IMR-90 (cell line): ENCODE measurements at regions not wholly inside any gene's neighbourhood (a gene's known extent, or its start where the extent isn't known, plus 50 kb on each side); places are given as distances from the start of the nearest gene placed in this dataset.

Experiments used
- ATAC-seq: fragments of 200-7000 bp; cut with Tn5 transposase; 2 replicates; pipeline ENCODE4 v1.9.1; 2020; ENCODE audit warnings: low read depth, mild to moderate bottlenecking, moderate library complexity
- BruUV-seq: library from RNA; stranded (reverse); fragments of 400-500 nt; replicated peaks from 2 replicates; lab custom pipeline; 2021; lab: Mats Ljungman, UMichigan
- CTCF ChIA-PET: fragments of 300-600 bp; formaldehyde crosslinking; extraction: SDS; loops from one replicate; lab custom pipeline; 2021; ENCODE audit warnings: antibody characterized with exemption; lab: Yijun Ruan, JAX
- POLR2A ChIA-PET: fragments of 300-600 bp; sonication (Branson Sonifier 250); formaldehyde crosslinking; loops from one replicate; lab custom pipeline; 2022; ENCODE audit warnings: antibody characterized with exemption; ENCODE audit not compliant: unreplicated experiment; lab: Charles Lee
- DNase-seq: peaks from one replicate; pipeline ENCODE4 v3.0.0; 2013
- H2AFZ ChIP-seq: replicated peaks from 2 replicates; pipeline ENCODE3; 2013; ENCODE audit warnings: low read length, mild to moderate bottlenecking; ENCODE audit not compliant: poor library complexity
- H2AK5ac ChIP-seq: 2 replicates; pipeline ENCODE4 v1.6.1; 2013; ENCODE audit warnings: low read depth, low read length, inconsistent platforms
- H2AK9ac ChIP-seq: replicated peaks from 2 replicates; pipeline ENCODE3; 2013; ENCODE audit warnings: mild to moderate bottlenecking, low read depth, low read length, moderate library complexity; ENCODE audit not compliant: poor library complexity
- H2BK120ac ChIP-seq: 2 replicates; pipeline ENCODE4 v1.6.1; 2013; ENCODE audit warnings: low read depth, low read length, inconsistent platforms
- H2BK15ac ChIP-seq: 3 replicates; pipeline ENCODE4 v1.6.1; 2013; ENCODE audit warnings: low read depth, low read length, inconsistent platforms
- H2BK20ac ChIP-seq: 2 replicates; pipeline ENCODE4 v1.6.1; 2013; ENCODE audit warnings: low read depth, mild to moderate bottlenecking, inconsistent platforms, low read length, moderate library complexity
- H2BK5ac ChIP-seq: 2 replicates; pipeline ENCODE4 v1.6.1; 2013; ENCODE audit warnings: mild to moderate bottlenecking, low read depth, low read length, inconsistent platforms; ENCODE audit not compliant: poor library complexity, severe bottlenecking
- H3K14ac ChIP-seq: replicated peaks from 2 replicates; pipeline ENCODE4 v1.6.1; 2013; ENCODE audit warnings: low read depth, low read length, inconsistent platforms
- H3K18ac ChIP-seq: 2 replicates; pipeline ENCODE4 v1.6.1; 2013; ENCODE audit warnings: low read depth, low read length, control low read depth
- H3K23ac ChIP-seq: 2 replicates; pipeline ENCODE4 v1.6.1; 2013; ENCODE audit warnings: low read depth, low read length, inconsistent platforms
- H3K27ac ChIP-seq: 2 replicates; pipeline ENCODE4 v1.5.1; 2013; ENCODE audit warnings: mild to moderate bottlenecking, control low read depth, low read length; ENCODE audit not compliant: insufficient read depth
- H3K27me3 ChIP-seq: 2 replicates; pipeline ENCODE4 v1.6.1; 2013; ENCODE audit warnings: low read length; ENCODE audit not compliant: control insufficient read depth, insufficient read depth
- H3K36me3 ChIP-seq: 2 replicates; pipeline ENCODE4 v1.6.1; 2013; ENCODE audit warnings: low read length, mixed read lengths; ENCODE audit not compliant: control insufficient read depth, insufficient read depth
- H3K4ac ChIP-seq: 2 replicates; pipeline ENCODE4 v1.6.1; 2013; ENCODE audit warnings: low read depth, low read length, inconsistent platforms
- H3K4me1 ChIP-seq: 2 replicates; pipeline ENCODE4 v1.6.1; 2013; ENCODE audit warnings: low read length, mixed read lengths; ENCODE audit not compliant: control insufficient read depth, insufficient read depth
- H3K4me2 ChIP-seq: 2 replicates; pipeline ENCODE4 v1.6.1; 2013; ENCODE audit warnings: low read depth, mild to moderate bottlenecking, control low read depth, low read length, moderate library complexity
- H3K4me3 ChIP-seq: 2 replicates; pipeline ENCODE4 v1.5.1; 2013; ENCODE audit warnings: low read depth, mild to moderate bottlenecking, control low read depth, low read length, moderate library complexity; ENCODE audit not compliant: insufficient read depth
- H3K56ac ChIP-seq: 2 replicates; pipeline ENCODE4 v1.6.1; 2013; ENCODE audit warnings: low read length, inconsistent platforms; ENCODE audit not compliant: insufficient read depth; ENCODE audit errors: extremely low read depth
- H3K79me1 ChIP-seq, 2 experiments: 2 replicates each; pipeline ENCODE4 v1.6.1; 2013; ENCODE audit warnings: low read length in 2 of 2, inconsistent platforms in 1 of 2, low read depth in 1 of 2
- H3K9ac ChIP-seq: 2 replicates; pipeline ENCODE4 v1.6.1; 2013; ENCODE audit warnings: low read depth, low read length, control low read depth
- H3K9me1 ChIP-seq: 2 replicates; pipeline ENCODE4 v1.6.1; 2013; ENCODE audit warnings: low read length, inconsistent platforms; ENCODE audit not compliant: insufficient read depth
- H3K9me3 ChIP-seq: 2 replicates; pipeline ENCODE4 v1.6.1; 2013; ENCODE audit warnings: low read length; ENCODE audit not compliant: control insufficient read depth, insufficient read depth
- H4K20me1 ChIP-seq: 2 replicates; pipeline ENCODE4 v1.6.1; 2013; ENCODE audit warnings: low read length, inconsistent platforms; ENCODE audit not compliant: insufficient read depth
- H4K5ac ChIP-seq: 2 replicates; pipeline ENCODE4 v1.6.1; 2013; ENCODE audit warnings: mild to moderate bottlenecking, low read depth, low read length, control low read depth
- H4K8ac ChIP-seq, 2 experiments: 2 replicates each; pipeline ENCODE4 v1.6.1; 2013; ENCODE audit warnings: low read depth in 2 of 2, low read length in 2 of 2, control low read depth in 1 of 2, inconsistent platforms in 1 of 2
- H4K91ac ChIP-seq: 2 replicates; pipeline ENCODE4 v1.6.1; 2013; ENCODE audit warnings: low read depth, low read length, inconsistent platforms; ENCODE audit not compliant: insufficient read depth
- BHLHE40 ChIP-seq: fragments of 150-350 bp; IDR thresholded peaks from 2 replicates; pipeline ENCODE4 v1.6.1; 2016; ENCODE audit warnings: mild to moderate bottlenecking, low read depth, low read length
- CEBPB ChIP-seq: IDR thresholded peaks from 2 replicates; pipeline ENCODE4 v1.6.1; 2012; ENCODE audit warnings: low read depth, low read length, improper control_type of control experiment
- CHD1 ChIP-seq: IDR thresholded peaks from 2 replicates; pipeline ENCODE4 v1.6.1; 2012; ENCODE audit warnings: low read depth, low read length, improper control_type of control experiment
- FOS ChIP-seq: fragments of 150-350 bp; IDR thresholded peaks from 2 replicates; pipeline ENCODE4 v1.6.1; 2016; ENCODE audit warnings: low read depth, low read length
- MAFK ChIP-seq: IDR thresholded peaks from 2 replicates; pipeline ENCODE4 v1.6.1; 2012; ENCODE audit warnings: low read depth, low read length, improper control_type of control experiment
- MAZ ChIP-seq: IDR thresholded peaks from 2 replicates; pipeline ENCODE4 v1.6.1; 2012; ENCODE audit warnings: low read depth, mild to moderate bottlenecking, low read length, improper control_type of control experiment, moderate library complexity, borderline replicate concordance
- MXI1 ChIP-seq: IDR thresholded peaks from 2 replicates; pipeline ENCODE4 v1.6.1; 2012; ENCODE audit warnings: low read depth, mild to moderate bottlenecking, low read length, moderate library complexity, borderline replicate concordance
- NFE2L2 ChIP-seq: fragments of 150-350 bp; IDR thresholded peaks from 2 replicates; pipeline ENCODE4 v1.6.1; 2016; ENCODE audit warnings: low read depth, mild to moderate bottlenecking, low read length
- POLR2A ChIP-seq: IDR thresholded peaks from 2 replicates; pipeline ENCODE4 v1.6.1; 2012; ENCODE audit warnings: mild to moderate bottlenecking, low read depth, low read length
- RAD21 ChIP-seq: IDR thresholded peaks from 2 replicates; pipeline ENCODE4 v1.6.1; 2012; ENCODE audit warnings: low read length, improper control_type of control experiment
- RCOR1 ChIP-seq: IDR thresholded peaks from 2 replicates; pipeline ENCODE4 v1.6.1; 2012; ENCODE audit warnings: mild to moderate bottlenecking, low read length, improper control_type of control experiment; ENCODE audit not compliant: insufficient replicate concordance
- SMC3 ChIP-seq: fragments of 150-350 bp; IDR thresholded peaks from 2 replicates; pipeline ENCODE4 v1.6.1; 2016; ENCODE audit warnings: low read depth, mild to moderate bottlenecking, antibody characterized with exemption, low read length, moderate library complexity
- WGBS, 2 experiments: methylation state at CpG; one replicate each; pipeline versions ENCODE4 v1.1.5 to v1.1.7; 2013; ENCODE audit warnings: missing lambda C conversion rate in 2 of 2; ENCODE audit not compliant: insufficient read length in 1 of 2; ENCODE audit errors: extremely low coverage in 2 of 2; 5-methylcytosine and 5-hydroxymethylcytosine counted together
- dilution Hi-C: fragments of 300-500 bp; cut with HindIII; formaldehyde crosslinking; loops from one replicate; pipeline ENCODE4 v1.14.3; 2018; ENCODE audit warnings: low sequenced_read_pairs; ENCODE audit not compliant: unreplicated experiment
- in situ Hi-C: fragments of 300-500 bp; cut with MboI; formaldehyde crosslinking; loops from 3 replicates; pipeline ENCODE4 v1.14.3; 2019; ENCODE audit warnings: low sequenced_read_pairs, inconsistent platforms, mixed read lengths
- intact Hi-C: fragments of 100-400 bp; cut with micrococcal nuclease; formaldehyde crosslinking; loops from 2 replicates; pipeline ENCODE4 v1.10.0; 2022
- TF ChIP-seq, protein P1 (sequence below): fragments of 150-350 bp; IDR thresholded peaks from 2 replicates; pipeline ENCODE4 v1.6.1; 2017; ENCODE audit warnings: mild to moderate bottlenecking, antibody characterized with exemption, low read length, low read depth
- TF ChIP-seq, protein P2 (sequence below): fragments of 150-350 bp; IDR thresholded peaks from 2 replicates; pipeline ENCODE4 v1.6.1; 2016; ENCODE audit warnings: low read depth, mild to moderate bottlenecking, low read length, moderate library complexity, borderline replicate concordance

DNA sequence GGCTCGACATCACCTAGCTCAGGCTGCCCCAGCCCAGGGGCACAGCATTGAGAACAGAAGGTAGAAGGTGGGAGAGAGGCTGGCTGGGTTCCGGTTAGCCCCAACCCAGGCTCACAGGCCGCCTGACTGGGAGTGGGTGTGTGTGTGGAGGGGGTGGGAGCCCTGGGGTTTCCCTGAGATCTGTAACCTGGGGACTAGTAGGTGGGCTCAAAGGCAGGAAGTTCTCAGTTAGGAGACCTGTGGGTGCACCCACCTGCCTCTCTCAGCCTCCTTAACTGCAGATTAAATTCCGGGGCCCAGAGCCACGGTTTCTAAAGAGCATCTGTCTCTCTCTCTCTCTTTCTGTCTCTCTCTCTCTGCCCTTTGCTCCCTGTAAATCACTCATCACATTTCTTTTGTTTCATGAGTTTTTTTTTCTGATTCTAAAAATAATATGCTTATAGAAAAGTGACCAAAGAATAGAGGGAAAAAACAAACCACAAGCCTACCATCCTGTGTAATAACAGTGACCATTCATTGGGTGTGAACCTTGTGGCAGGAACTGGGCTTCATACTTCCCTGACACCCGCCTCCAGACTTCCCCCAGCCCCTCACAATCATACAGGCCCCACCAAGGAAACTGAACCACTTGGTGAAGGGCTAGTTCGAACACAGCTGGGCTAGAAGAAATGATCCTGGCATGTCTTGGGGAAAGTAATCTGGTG, 83.4 kb upstream of the SMNDC1 start:
- H3K4me3 ChIP-seq, result no peak overlapping the region
- no peak overlapping the region for H3K4me2 ChIP-seq
- dilution Hi-C loops, result no loop called here
- intact Hi-C loops, result no loop called here
- no peak for DNase-seq
- no peak overlapping the region for H2AK9ac ChIP-seq
- H3K9ac ChIP-seq, result no peak overlapping the region
- peak overlapping the region; percentile 19 for H2AFZ ChIP-seq
- H3K56ac ChIP-seq, result no peak overlapping the region
- ATAC-seq, result no peak; the same call in 1 of the 2 replicates
- BruUV-seq, result no TSS peak
- H3K18ac ChIP-seq, result 0 out of 2 replicates have a peak overlapping the region, but pooled peaks have one; percentile 2
- CTCF ChIA-PET, result interaction anchor here (0.6 kb wide), 2 partner anchors 21 to 409 kb away, joined by 3 to 4 read pairs; no protein-coding TSS in a partner anchor
- peak overlapping the region; percentile 71 for H2BK120ac ChIP-seq
- no peaks in the 10 kb centered on the region for H4K20me1 ChIP-seq
- H4K8ac ChIP-seq, result peak overlapping the region in 1 of 2 experiments; percentile 63; a peak in 1 of 4 replicates
- no peak overlapping the region for H3K27ac ChIP-seq
- peaks cover 6% of the 10 kb centered on the region for H3K9me1 ChIP-seq
- no peaks in the 10 kb centered on the region for H3K79me1 ChIP-seq
- H3K27me3 ChIP-seq, result no peaks in the 10 kb centered on the region
- H2BK15ac ChIP-seq, result peak overlapping the region; percentile 55; the same call in 1 of the 3 replicates
- in situ Hi-C loops, result no loop called here
- H3K4ac ChIP-seq, result peak overlapping the region; percentile 70
- peak overlapping the region; percentile 18; the same call in 1 of the 2 replicates for H2AK5ac ChIP-seq
- H4K91ac ChIP-seq, result no peak overlapping the region
- H3K4me1 ChIP-seq, result peaks cover 9% of the 10 kb centered on the region
- peak overlapping the region; percentile 6; the same call in 1 of the 2 replicates for H4K5ac ChIP-seq
- no peaks in the 10 kb centered on the region for H3K36me3 ChIP-seq
- H2BK20ac ChIP-seq, result peak overlapping the region; percentile 72; the same call in 1 of the 2 replicates
- H2BK5ac ChIP-seq, result no peak overlapping the region
- WGBS, 2 experiments, result no CpG with 5 or more reads among the region's 7 CpGs
- H3K14ac ChIP-seq, result peak overlapping the region; percentile 68; the same call in 1 of the 2 replicates
- TF ChIP-seq BHLHE40 (no peak), MXI1 (no peak), RAD21 (no peak), MAZ (no peak), CHD1 (no peak), POLR2A (no peak), FOS (no peak), NFE2L2 (no peak), CEBPB (no peak), MAFK (no peak), SMC3 (no peak), RCOR1 (no peak)
- TF ChIP-seq, protein P1, sequence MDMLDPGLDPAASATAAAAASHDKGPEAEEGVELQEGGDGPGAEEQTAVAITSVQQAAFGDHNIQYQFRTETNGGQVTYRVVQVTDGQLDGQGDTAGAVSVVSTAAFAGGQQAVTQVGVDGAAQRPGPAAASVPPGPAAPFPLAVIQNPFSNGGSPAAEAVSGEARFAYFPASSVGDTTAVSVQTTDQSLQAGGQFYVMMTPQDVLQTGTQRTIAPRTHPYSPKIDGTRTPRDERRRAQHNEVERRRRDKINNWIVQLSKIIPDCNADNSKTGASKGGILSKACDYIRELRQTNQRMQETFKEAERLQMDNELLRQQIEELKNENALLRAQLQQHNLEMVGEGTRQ, result no peak
- TF ChIP-seq, protein P2, sequence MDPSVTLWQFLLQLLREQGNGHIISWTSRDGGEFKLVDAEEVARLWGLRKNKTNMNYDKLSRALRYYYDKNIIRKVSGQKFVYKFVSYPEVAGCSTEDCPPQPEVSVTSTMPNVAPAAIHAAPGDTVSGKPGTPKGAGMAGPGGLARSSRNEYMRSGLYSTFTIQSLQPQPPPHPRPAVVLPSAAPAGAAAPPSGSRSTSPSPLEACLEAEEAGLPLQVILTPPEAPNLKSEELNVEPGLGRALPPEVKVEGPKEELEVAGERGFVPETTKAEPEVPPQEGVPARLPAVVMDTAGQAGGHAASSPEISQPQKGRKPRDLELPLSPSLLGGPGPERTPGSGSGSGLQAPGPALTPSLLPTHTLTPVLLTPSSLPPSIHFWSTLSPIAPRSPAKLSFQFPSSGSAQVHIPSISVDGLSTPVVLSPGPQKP, result no peak
- 0 out of 2 replicates have a peak overlapping the region, but pooled peaks have one; percentile 72 for H3K23ac ChIP-seq
- POLR2A ChIA-PET, result no interaction called here
- no peaks in the 10 kb centered on the region for H3K9me3 ChIP-seq
